NCI-H1105 (cell line): ENCODE measurements at regions not wholly inside any gene's neighbourhood (a gene's known extent, or its start where the extent isn't known, plus 50 kb on each side); places are given as distances from the start of the nearest gene placed in this dataset.
"Not testable (repeated sequence)": the region's sequence is repeated elsewhere in the genome, so short reads cannot be mapped to it uniquely, and the experiment has no call there.

Experiments
- DNase-seq: peaks from one replicate; lab custom pipeline; 2025; lab: John Stamatoyannopoulos, UW

GRCh38 chr10:55899472-55900147 is 461.4 kb downstream of the ZWINT start:
- DNase-seq = not testable (repeated sequence)

- no peak for DNase-seq
These were observed 463.6 kb downstream of the ZWINT start for GRCh38 chr10:55897490-55897921.

GRCh38 chr10:55892276-55892675 is 468.8 kb downstream of the ZWINT start:
- DNase-seq = no peak

- no peak for DNase-seq
These were observed 479.5 kb downstream of the ZWINT start for GRCh38 chr10:55881588-55881987.

GRCh38 chr10:55873485-55873884 is 487.6 kb downstream of the ZWINT start:
- DNase-seq = no peak

GRCh38 chr10:55870186-55870585 is 490.9 kb downstream of the ZWINT start:
- no peak for DNase-seq

GRCh38 chr10:55867848-55868247 is 493.2 kb downstream of the ZWINT start:
- DNase-seq = no peak

- DNase-seq = no peak
These were observed 502.3 kb downstream of the ZWINT start for GRCh38 chr10:55858730-55859129.

- DNase-seq = peak; percentile 5
These were observed 508.2 kb downstream of the ZWINT start for GRCh38 chr10:55852900-55853299.

- no peak for DNase-seq
These were observed 523.8 kb downstream of the ZWINT start for GRCh38 chr10:55837273-55837672.

- DNase-seq = no peak
These were observed 539.0 kb downstream of the ZWINT start for GRCh38 chr10:55822096-55822495.

- DNase-seq = no peak
These were observed 540.6 kb downstream of the ZWINT start for GRCh38 chr10:55820478-55820877.

GRCh38 chr10:55820071-55820470 is 541.0 kb downstream of the ZWINT start:
- DNase-seq = no peak

- DNase-seq = no peak
These were observed 547.4 kb downstream of the ZWINT start for GRCh38 chr10:55813451-55814170.

- DNase-seq = no peak
These were observed 558.0 kb downstream of the ZWINT start for GRCh38 chr10:55803055-55803454.

GRCh38 chr10:55801353-55801661 is 559.8 kb downstream of the ZWINT start:
- no peak for DNase-seq

- no peak for DNase-seq
These were observed 560.3 kb downstream of the ZWINT start for GRCh38 chr10:55800602-55801352.

GRCh38 chr10:55793024-55793423 is 568.0 kb downstream of the ZWINT start:
- DNase-seq = no peak

GRCh38 chr10:55790276-55790675 is 570.8 kb downstream of the ZWINT start:
- DNase-seq = not testable (repeated sequence)

- peak; percentile 41 for DNase-seq
These were observed 574.5 kb downstream of the ZWINT start for GRCh38 chr10:55786461-55787050.

- DNase-seq = no peak
These were observed 578.9 kb downstream of the ZWINT start for GRCh38 chr10:55782181-55782580.

- DNase-seq = no peak
These were observed 594.8 kb downstream of the ZWINT start for GRCh38 chr10:55766212-55766611.

GRCh38 chr10:55750458-55750857 is 610.6 kb downstream of the ZWINT start:
- no peak for DNase-seq
